Hepatocyte (in vitro differentiated cells): ENCODE measurements at regions not wholly inside any gene's neighbourhood (a gene's known extent, or its start where the extent isn't known, plus 50 kb on each side); places are given as distances from the start of the nearest gene placed in this dataset.

Source experiments
- EZH2phosphoT487 ChIP-seq: fragments of 200-600 bp; sonication (generic); IDR thresholded peaks from one replicate; pipeline ENCODE4 v1.6.1; 2018; ENCODE audit warnings: antibody characterized with exemption, mild to moderate bottlenecking, low read depth, moderate library complexity; ENCODE audit not compliant: unreplicated experiment, severe bottlenecking
- TF ChIP-seq, protein P1 (sequence below): fragments of 200-600 bp; sonication (generic); IDR thresholded peaks from 2 replicates; pipeline ENCODE4 v1.5.1; 2016; ENCODE audit warnings: antibody characterized with exemption, mild to moderate bottlenecking; ENCODE audit not compliant: poor library complexity

DNA sequence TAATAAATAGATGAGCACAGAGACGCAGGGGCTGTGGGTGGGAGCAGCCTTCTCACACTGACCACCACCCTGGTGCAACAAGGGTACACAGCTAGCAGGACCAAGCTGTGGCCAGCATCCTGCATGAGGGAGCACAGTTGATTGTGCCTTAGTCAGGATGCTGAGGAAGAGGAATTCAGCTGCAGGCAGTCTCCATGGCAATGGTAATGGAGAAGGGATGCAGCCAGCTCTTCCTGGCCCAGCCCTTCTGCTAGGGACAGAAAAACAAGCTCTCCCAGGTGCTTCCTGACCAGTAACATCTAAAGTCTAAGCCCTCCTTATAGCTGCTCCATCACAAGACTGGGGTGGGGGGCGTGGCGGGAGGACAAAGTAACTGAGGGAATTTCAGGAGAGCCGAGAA is 363.5 kb downstream of the BUD13 start:
- TF ChIP-seq, protein P1, sequence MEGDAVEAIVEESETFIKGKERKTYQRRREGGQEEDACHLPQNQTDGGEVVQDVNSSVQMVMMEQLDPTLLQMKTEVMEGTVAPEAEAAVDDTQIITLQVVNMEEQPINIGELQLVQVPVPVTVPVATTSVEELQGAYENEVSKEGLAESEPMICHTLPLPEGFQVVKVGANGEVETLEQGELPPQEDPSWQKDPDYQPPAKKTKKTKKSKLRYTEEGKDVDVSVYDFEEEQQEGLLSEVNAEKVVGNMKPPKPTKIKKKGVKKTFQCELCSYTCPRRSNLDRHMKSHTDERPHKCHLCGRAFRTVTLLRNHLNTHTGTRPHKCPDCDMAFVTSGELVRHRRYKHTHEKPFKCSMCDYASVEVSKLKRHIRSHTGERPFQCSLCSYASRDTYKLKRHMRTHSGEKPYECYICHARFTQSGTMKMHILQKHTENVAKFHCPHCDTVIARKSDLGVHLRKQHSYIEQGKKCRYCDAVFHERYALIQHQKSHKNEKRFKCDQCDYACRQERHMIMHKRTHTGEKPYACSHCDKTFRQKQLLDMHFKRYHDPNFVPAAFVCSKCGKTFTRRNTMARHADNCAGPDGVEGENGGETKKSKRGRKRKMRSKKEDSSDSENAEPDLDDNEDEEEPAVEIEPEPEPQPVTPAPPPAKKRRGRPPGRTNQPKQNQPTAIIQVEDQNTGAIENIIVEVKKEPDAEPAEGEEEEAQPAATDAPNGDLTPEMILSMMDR, result no peak
- TF ChIP-seq EZH2phosphoT487, result no peak
